Kidney (tissue), 13 donors: ENCODE measurements at regions not wholly inside any gene's neighbourhood (a gene's known extent, or its start where the extent isn't known, plus 50 kb on each side); places are given as distances from the start of the nearest gene placed in this dataset.

ENCODE experiments used
- DNase-seq, 5 donors: peaks; one replicate each; pipeline ENCODE4 v3.0.0-alpha.2; 2013 to 2020
- FAIRE-seq: peaks from 2 replicates; lab custom pipeline; 2012; peaks lifted over from hg19 to GRCh38; lab: Jason Lieb, UNC
- H3K27ac ChIP-seq, 2 donors: one replicate each; pipeline ENCODE4 v1.7.0; 2013; ENCODE audit warnings: low read depth in 2 of 2, low read length in 2 of 2, inconsistent platforms in 1 of 2
- H3K27me3 ChIP-seq: one replicate; pipeline ENCODE4 v1.7.1; 2013; ENCODE audit warnings: low read length, inconsistent platforms; ENCODE audit not compliant: control insufficient read depth, insufficient read depth
- H3K36me3 ChIP-seq, 3 donors: one replicate each; pipeline versions ENCODE4 v1.7.0 to v1.7.1; 2013; ENCODE audit warnings: low read length in 3 of 3, control low read depth in 1 of 3, inconsistent platforms in 1 of 3; ENCODE audit not compliant: insufficient read depth in 3 of 3, control insufficient read depth in 2 of 3
- H3K4me1 ChIP-seq, 3 donors: one replicate each; pipeline versions ENCODE4 v1.7.0 to v1.7.1; 2013; ENCODE audit warnings: low read length in 3 of 3, inconsistent platforms in 1 of 3, low read depth in 1 of 3; ENCODE audit not compliant: control insufficient read depth in 2 of 3, insufficient read depth in 2 of 3
- H3K4me3 ChIP-seq, 3 donors: one replicate each; pipeline versions ENCODE4 v1.7.0 to v1.8.1; 2013; ENCODE audit warnings: low read length in 3 of 3, control low read depth in 1 of 3, inconsistent platforms in 1 of 3
- H3K9ac ChIP-seq, 3 donors: one replicate each; pipeline versions ENCODE4 v1.7.0 to v1.7.1; 2013; ENCODE audit warnings: low read length in 3 of 3, control low read depth in 1 of 3, inconsistent platforms in 1 of 3
- H3K9me3 ChIP-seq, 3 donors: one replicate each; pipeline versions ENCODE4 v1.7.0 to v1.7.1; 2013; ENCODE audit warnings: low read length in 3 of 3, control low read depth in 1 of 3, inconsistent platforms in 1 of 3; ENCODE audit not compliant: control insufficient read depth in 2 of 3, insufficient read depth in 1 of 3
- intact Hi-C: fragments of 100-400 bp; cut with DNase I; formaldehyde crosslinking; loops from one replicate; pipeline ENCODE4 v1.11.1; 2022
- TF ChIP-seq, protein P1 (sequence below): IDR thresholded peaks from 3 replicates; pipeline ENCODE4 v1.5.1; 2012; ENCODE audit warnings: mild to moderate bottlenecking, moderate library complexity, borderline replicate concordance; ENCODE audit not compliant: insufficient read depth; ENCODE audit errors: extremely low read depth
- donor health status: control.
- donor health status: control.
- donor health status: control.
- donor health status: control.
- donor health status: control.
- donor health status: DM: yes; HTN: yes; CAD: no.
- donor health status: Normal renal cell carcinoma (clear cell type).

GRCh38 chr2:180337136-180337535 is 330.0 kb upstream of the CWC22 start:
- DNase-seq = no peak
- no peaks in the 10 kb centered on the region for H3K4me1 ChIP-seq
- peaks cover 0 to 18% (median 0%) of the 10 kb centered on the region in 3 donors for H3K9me3 ChIP-seq
- intact Hi-C loops = no loop called here
- no peak overlapping the region for H3K9ac ChIP-seq
- H3K27me3 ChIP-seq = no peaks in the 10 kb centered on the region
- no peak overlapping the region for H3K27ac ChIP-seq
- H3K36me3 ChIP-seq = no peaks in the 10 kb centered on the region
- FAIRE-seq = no peak
- TF ChIP-seq, protein P1, sequence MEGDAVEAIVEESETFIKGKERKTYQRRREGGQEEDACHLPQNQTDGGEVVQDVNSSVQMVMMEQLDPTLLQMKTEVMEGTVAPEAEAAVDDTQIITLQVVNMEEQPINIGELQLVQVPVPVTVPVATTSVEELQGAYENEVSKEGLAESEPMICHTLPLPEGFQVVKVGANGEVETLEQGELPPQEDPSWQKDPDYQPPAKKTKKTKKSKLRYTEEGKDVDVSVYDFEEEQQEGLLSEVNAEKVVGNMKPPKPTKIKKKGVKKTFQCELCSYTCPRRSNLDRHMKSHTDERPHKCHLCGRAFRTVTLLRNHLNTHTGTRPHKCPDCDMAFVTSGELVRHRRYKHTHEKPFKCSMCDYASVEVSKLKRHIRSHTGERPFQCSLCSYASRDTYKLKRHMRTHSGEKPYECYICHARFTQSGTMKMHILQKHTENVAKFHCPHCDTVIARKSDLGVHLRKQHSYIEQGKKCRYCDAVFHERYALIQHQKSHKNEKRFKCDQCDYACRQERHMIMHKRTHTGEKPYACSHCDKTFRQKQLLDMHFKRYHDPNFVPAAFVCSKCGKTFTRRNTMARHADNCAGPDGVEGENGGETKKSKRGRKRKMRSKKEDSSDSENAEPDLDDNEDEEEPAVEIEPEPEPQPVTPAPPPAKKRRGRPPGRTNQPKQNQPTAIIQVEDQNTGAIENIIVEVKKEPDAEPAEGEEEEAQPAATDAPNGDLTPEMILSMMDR = no peak
- H3K4me3 ChIP-seq = no peak overlapping the region

- Histone ChIP-seq H3K4me1 (no peaks in the 10 kb centered on the region), H3K9me3 (peaks cover 0 to 18% (median 0%) of the 10 kb centered on the region in 3 donors), H3K27me3 (no peaks in the 10 kb centered on the region), H3K4me3 (no peak overlapping the region), H3K27ac (no peak overlapping the region), H3K36me3 (no peaks in the 10 kb centered on the region), H3K9ac (no peak overlapping the region)
- FAIRE-seq (no peak), DNase-seq (no peak)
- intact Hi-C loops = no loop called here
- TF ChIP-seq, protein P1 = no peak
Measured at GRCh38 chr2:180336550-180336949, 329.5 kb upstream of the CWC22 start.

GRCh38 chr2:180334514-180334913 is 327.4 kb upstream of the CWC22 start:
- TF ChIP-seq, protein P1 = no peak

DNA sequence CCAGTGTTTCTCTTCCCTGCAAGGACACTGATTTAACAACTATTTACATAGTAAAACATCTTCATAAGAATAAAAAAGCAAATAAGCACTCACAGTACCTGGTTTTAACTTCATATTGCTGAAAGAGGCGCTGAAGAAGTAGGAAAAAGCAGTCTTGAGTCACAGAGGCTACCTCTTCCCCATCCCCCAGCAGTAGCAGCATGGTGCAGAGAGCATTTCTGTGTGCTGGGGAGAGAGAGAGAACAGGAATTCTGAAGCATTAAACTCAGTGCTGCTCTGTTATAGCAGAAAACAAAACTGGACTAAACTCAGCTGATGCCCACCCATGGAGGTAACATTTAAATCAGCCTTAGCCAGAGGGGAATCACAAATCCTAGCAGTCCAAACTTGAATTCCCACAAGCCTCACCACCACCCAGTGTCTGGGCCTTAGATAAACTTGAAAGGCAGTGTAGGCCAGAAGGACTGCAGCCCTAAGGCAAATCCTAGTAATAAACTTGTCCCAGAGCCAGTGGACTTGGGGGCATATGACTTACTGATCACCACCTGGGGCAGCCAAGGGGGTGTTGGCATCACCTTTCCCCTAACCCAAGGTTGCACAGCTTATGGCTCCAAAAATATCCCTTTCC is 321.8 kb upstream of the CWC22 start:
- TF ChIP-seq, protein P1 = no peak
- no peak overlapping the region for H3K27ac ChIP-seq
- H3K9ac ChIP-seq = no peak overlapping the region
- FAIRE-seq = no peak
- no peaks in the 10 kb centered on the region for H3K4me1 ChIP-seq
- no peaks in the 10 kb centered on the region for H3K27me3 ChIP-seq
- intact Hi-C loops = no loop called here
- H3K4me3 ChIP-seq = no peak overlapping the region
- H3K9me3 ChIP-seq = no peaks in the 10 kb centered on the region
- H3K36me3 ChIP-seq = no peaks in the 10 kb centered on the region
- no peak for DNase-seq

More at GRCh38 chr2:180334514-180334913, 327.4 kb upstream of the CWC22 start:
- H3K9me3 ChIP-seq = peaks cover 0 to 18% (median 0%) of the 10 kb centered on the region in 3 donors
- DNase-seq = no peak
- intact Hi-C loops = no loop called here
- H3K4me3 ChIP-seq = no peak overlapping the region
- H3K36me3 ChIP-seq = no peaks in the 10 kb centered on the region
- H3K27ac ChIP-seq = no peak overlapping the region
- no peaks in the 10 kb centered on the region for H3K27me3 ChIP-seq
- FAIRE-seq = no peak
- H3K4me1 ChIP-seq = no peaks in the 10 kb centered on the region
- H3K9ac ChIP-seq = no peak overlapping the region
